ENCODE measurements at regions not wholly inside any gene's neighbourhood (a gene's known extent, or its start where the extent isn't known, plus 50 kb on each side); places are given as distances from the start of the nearest gene placed in this dataset.

- no peak for TF ChIP-seq CTCF (IDR thresholded peaks at IDR 0.05; ENCODE audit: poor library complexity, severe bottlenecking)
- no peak for TF ChIP-seq EP300 (conservative IDR thresholded peaks at IDR 0.05; ENCODE audit: poor library complexity, severe bottlenecking)
- TF ChIP-seq RAD21 (conservative IDR thresholded peaks at IDR 0.05) = no peak
- no peak for TF ChIP-seq EZH2 (IDR thresholded peaks at IDR 0.05; ENCODE audit: borderline replicate concordance, insufficient read depth, low read length, poor library complexity, severe bottlenecking)
- no peak for TF ChIP-seq MXI1 (conservative IDR thresholded peaks at IDR 0.05; ENCODE audit: poor library complexity, severe bottlenecking)
- no peak for TF ChIP-seq POLR2AphosphoS5 (IDR thresholded peaks at IDR 0.05)
- no peak for TF ChIP-seq TAF1 (IDR thresholded peaks at IDR 0.05; ENCODE audit: low read depth)
- TF ChIP-seq SMC3 (conservative IDR thresholded peaks at IDR 0.05; ENCODE audit: poor library complexity) = no peak
Observed at GRCh38 chr13:78370231-78370630, 233.1 kb downstream of the POU4F1 start.

All from neural cell (in vitro differentiated cells).